ENCODE measurements at regions not wholly inside any gene's neighbourhood (a gene's known extent, or its start where the extent isn't known, plus 50 kb on each side); places are given as distances from the start of the nearest gene placed in this dataset.
"Not testable (repeated sequence)": the region's sequence is repeated elsewhere in the genome, so short reads cannot be mapped to it uniquely, and the experiment has no call there.

DNA sequence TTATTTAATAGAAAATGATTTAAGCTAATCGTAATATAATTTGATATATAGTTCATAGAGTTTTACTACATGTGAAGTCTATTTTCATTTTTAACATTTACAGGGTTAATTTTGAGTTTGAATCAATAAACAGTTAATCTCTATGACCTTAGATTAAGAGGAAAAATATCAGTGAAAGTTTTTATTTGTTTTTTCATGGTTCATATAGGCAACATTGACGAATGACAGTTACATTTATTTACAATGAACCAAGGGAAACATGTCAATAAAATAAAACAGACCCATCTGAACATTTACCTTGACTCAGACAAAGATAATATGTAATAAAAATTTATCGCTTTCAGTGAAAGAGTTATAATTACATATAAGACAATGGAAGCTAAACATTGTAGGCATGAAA lies 346.6 kb upstream of the SLITRK5 start:
- intact Hi-C loops (cut with DNase I): no loop called here
- H3K27ac ChIP-seq (ENCODE audit: low read depth in 2 of 2, low read length in 2 of 2): no peak overlapping the region
- H3K9ac ChIP-seq (ENCODE audit: low read length in 3 of 3): no peak overlapping the region
- no peaks in the 10 kb centered on the region for H3K4me1 ChIP-seq (ENCODE audit: control insufficient read depth in 2 of 3, insufficient read depth in 2 of 3, low read depth in 1 of 3, low read length in 3 of 3)
- no peak for FAIRE-seq
- no peak for DNase-seq
- no peaks in the 10 kb centered on the region for H3K27me3 ChIP-seq (ENCODE audit: control insufficient read depth, insufficient read depth, low read length)
- H3K4me3 ChIP-seq (ENCODE audit: low read length in 3 of 3): no peak overlapping the region
- no peaks in the 10 kb centered on the region for H3K9me3 ChIP-seq (ENCODE audit: control insufficient read depth in 2 of 3, insufficient read depth in 1 of 3, low read length in 3 of 3)
- H3K36me3 ChIP-seq (ENCODE audit: control insufficient read depth in 2 of 3, insufficient read depth in 3 of 3, low read length in 3 of 3): no peaks in the 10 kb centered on the region
- TF ChIP-seq, protein P1, sequence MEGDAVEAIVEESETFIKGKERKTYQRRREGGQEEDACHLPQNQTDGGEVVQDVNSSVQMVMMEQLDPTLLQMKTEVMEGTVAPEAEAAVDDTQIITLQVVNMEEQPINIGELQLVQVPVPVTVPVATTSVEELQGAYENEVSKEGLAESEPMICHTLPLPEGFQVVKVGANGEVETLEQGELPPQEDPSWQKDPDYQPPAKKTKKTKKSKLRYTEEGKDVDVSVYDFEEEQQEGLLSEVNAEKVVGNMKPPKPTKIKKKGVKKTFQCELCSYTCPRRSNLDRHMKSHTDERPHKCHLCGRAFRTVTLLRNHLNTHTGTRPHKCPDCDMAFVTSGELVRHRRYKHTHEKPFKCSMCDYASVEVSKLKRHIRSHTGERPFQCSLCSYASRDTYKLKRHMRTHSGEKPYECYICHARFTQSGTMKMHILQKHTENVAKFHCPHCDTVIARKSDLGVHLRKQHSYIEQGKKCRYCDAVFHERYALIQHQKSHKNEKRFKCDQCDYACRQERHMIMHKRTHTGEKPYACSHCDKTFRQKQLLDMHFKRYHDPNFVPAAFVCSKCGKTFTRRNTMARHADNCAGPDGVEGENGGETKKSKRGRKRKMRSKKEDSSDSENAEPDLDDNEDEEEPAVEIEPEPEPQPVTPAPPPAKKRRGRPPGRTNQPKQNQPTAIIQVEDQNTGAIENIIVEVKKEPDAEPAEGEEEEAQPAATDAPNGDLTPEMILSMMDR (IDR thresholded peaks at IDR 0.05; ENCODE audit: borderline replicate concordance, extremely low read depth, insufficient read depth): no peak

DNA sequence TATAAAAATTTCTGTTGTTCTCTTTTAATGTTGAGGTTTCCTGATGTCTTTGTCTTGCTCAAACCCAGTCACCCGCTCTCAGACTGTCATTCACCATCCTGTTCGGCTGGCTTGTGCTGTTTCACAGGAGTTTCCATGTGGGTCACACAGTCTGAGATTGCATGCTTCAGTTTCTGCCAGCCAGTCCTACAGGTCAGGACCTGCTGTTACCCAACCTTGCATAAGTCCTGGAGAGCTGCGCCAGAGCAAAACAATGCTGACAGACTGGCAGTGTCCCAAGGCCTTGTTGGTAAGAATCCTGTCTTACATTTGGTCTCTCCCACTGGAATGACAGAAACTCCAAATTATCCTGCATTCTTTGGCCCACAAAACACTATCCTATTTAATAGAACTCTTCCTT lies 340.0 kb upstream of the SLITRK5 start:
- FAIRE-seq: no peak
- Histone ChIP-seq H3K27me3 (ENCODE audit: control insufficient read depth, insufficient read depth, low read length) (no peaks in the 10 kb centered on the region), H3K9me3 (ENCODE audit: control insufficient read depth in 2 of 3, insufficient read depth in 1 of 3, low read length in 3 of 3) (no peaks in the 10 kb centered on the region), H3K27ac (ENCODE audit: low read depth in 2 of 2, low read length in 2 of 2) (no peak overlapping the region), H3K36me3 (ENCODE audit: control insufficient read depth in 2 of 3, insufficient read depth in 3 of 3, low read length in 3 of 3) (no peaks in the 10 kb centered on the region), H3K4me3 (ENCODE audit: low read length in 3 of 3) (no peak overlapping the region), H3K4me1 (ENCODE audit: control insufficient read depth in 2 of 3, insufficient read depth in 2 of 3, low read depth in 1 of 3, low read length in 3 of 3) (no peaks in the 10 kb centered on the region), H3K9ac (ENCODE audit: low read length in 3 of 3) (no peak overlapping the region)
- intact Hi-C loops (cut with DNase I): no loop called here
- TF ChIP-seq, protein P1 (IDR thresholded peaks at IDR 0.05; ENCODE audit: borderline replicate concordance, extremely low read depth, insufficient read depth): no peak
- peak in 3 of 5 donors; percentile 14 to 47 (median 24) for DNase-seq

DNA sequence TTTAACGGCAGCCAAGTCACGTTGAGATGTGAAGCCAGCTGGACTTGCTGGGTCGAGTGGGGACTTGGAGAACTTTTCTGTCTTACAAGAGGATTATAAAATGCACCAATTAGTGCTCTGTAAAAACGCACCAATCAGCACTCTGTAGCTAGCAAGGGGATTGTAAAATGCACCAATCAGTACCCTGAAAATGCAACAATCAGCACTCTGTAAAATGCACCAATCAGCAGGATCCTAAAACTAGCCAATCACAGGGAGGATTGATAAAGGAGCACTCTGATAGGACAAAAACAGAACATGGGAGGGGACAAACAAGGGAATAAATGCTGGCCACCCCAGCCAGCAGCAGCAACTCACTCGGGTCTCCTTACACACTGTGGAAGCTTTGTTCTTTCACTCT lies 337.6 kb upstream of the SLITRK5 start:
- no peak overlapping the region for H3K9ac ChIP-seq (ENCODE audit: low read length in 3 of 3)
- DNase-seq (no peak), FAIRE-seq (no peak)
- H3K27me3 ChIP-seq (ENCODE audit: control insufficient read depth, insufficient read depth, low read length): no peaks in the 10 kb centered on the region
- intact Hi-C loops (cut with DNase I): no loop called here
- TF ChIP-seq, protein P1 (IDR thresholded peaks at IDR 0.05; ENCODE audit: borderline replicate concordance, extremely low read depth, insufficient read depth): no peak
- no peak overlapping the region for H3K4me3 ChIP-seq (ENCODE audit: low read length in 3 of 3)
- no peak overlapping the region for H3K27ac ChIP-seq (ENCODE audit: low read depth in 2 of 2, low read length in 2 of 2)
- H3K9me3 ChIP-seq (ENCODE audit: control insufficient read depth in 2 of 3, insufficient read depth in 1 of 3, low read length in 3 of 3): no peaks in the 10 kb centered on the region
- H3K36me3 ChIP-seq (ENCODE audit: control insufficient read depth in 2 of 3, insufficient read depth in 3 of 3, low read length in 3 of 3): no peaks in the 10 kb centered on the region
- H3K4me1 ChIP-seq (ENCODE audit: control insufficient read depth in 2 of 3, insufficient read depth in 2 of 3, low read depth in 1 of 3, low read length in 3 of 3): no peaks in the 10 kb centered on the region

DNA sequence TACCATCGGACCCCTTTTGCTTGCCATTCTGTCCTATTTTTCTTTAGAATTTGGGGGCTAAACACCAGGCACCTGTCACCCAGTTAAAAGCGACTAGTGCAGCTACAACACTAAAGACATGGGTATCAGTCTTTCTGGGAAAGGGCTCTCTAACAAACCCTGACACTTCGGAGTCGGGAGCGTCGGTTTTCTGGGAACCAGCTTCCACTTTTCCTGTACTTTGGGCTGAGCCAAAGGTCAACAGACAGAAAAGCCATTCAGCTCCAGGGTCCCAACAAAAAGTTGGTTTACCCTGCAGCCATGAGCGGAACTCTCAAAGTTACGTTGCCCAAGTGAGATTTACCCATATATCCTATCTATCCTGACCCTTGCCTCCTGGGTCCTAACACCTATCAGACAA lies 337.0 kb upstream of the SLITRK5 start:
- no peaks in the 10 kb centered on the region for H3K9me3 ChIP-seq (ENCODE audit: control insufficient read depth in 2 of 3, insufficient read depth in 1 of 3, low read length in 3 of 3)
- TF ChIP-seq, protein P1 (IDR thresholded peaks at IDR 0.05; ENCODE audit: borderline replicate concordance, extremely low read depth, insufficient read depth): no peak
- H3K9ac ChIP-seq (ENCODE audit: low read length in 3 of 3): no peak overlapping the region
- FAIRE-seq: no peak
- intact Hi-C loops (cut with DNase I): no loop called here
- H3K27me3 ChIP-seq (ENCODE audit: control insufficient read depth, insufficient read depth, low read length): no peaks in the 10 kb centered on the region
- H3K4me3 ChIP-seq (ENCODE audit: low read length in 3 of 3): no peak overlapping the region
- no peak overlapping the region for H3K27ac ChIP-seq (ENCODE audit: low read depth in 2 of 2, low read length in 2 of 2)
- no peak for DNase-seq
- H3K36me3 ChIP-seq (ENCODE audit: control insufficient read depth in 2 of 3, insufficient read depth in 3 of 3, low read length in 3 of 3): no peaks in the 10 kb centered on the region
- H3K4me1 ChIP-seq (ENCODE audit: control insufficient read depth in 2 of 3, insufficient read depth in 2 of 3, low read depth in 1 of 3, low read length in 3 of 3): no peaks in the 10 kb centered on the region

DNA sequence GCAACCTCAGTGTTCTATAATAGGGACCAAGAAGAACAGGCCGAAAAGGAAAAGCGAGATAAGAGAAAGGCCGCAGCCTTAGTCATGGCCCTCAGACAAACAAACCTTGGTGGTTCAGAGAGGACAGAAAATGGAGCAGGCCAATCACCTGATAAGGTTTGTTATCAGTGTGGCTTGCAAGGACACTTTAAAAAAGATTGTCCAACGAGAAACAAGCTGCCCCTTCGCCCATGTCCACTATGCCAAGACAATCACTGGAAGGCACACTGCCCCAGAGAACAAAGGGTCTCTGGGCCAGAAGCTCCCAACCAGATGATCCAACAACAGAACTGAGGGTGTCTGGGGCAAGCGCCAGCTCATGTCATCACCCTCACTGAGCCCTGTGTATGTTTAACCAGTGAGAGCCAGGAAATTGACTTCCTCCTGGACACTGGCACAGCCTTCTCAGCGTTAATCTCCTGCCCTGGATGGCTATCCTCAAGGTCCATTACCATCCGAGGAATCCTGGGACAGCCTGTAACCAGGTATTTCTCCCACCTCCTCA lies 334.8 kb upstream of the SLITRK5 start:
- intact Hi-C loops (cut with DNase I); H3K9me3 ChIP-seq (ENCODE audit: control insufficient read depth in 2 of 3, insufficient read depth in 1 of 3, low read length in 3 of 3); H3K27ac ChIP-seq (ENCODE audit: low read depth in 2 of 2, low read length in 2 of 2); H3K36me3 ChIP-seq (ENCODE audit: control insufficient read depth in 2 of 3, insufficient read depth in 3 of 3, low read length in 3 of 3); FAIRE-seq; H3K27me3 ChIP-seq (ENCODE audit: control insufficient read depth, insufficient read depth, low read length); H3K4me1 ChIP-seq (ENCODE audit: control insufficient read depth in 2 of 3, insufficient read depth in 2 of 3, low read depth in 1 of 3, low read length in 3 of 3); H3K9ac ChIP-seq (ENCODE audit: low read length in 3 of 3); DNase-seq; H3K4me3 ChIP-seq (ENCODE audit: low read length in 3 of 3): not testable (repeated sequence)

Data from kidney (tissue), 13 donors.